ENCODE measurements at regions not wholly inside any gene's neighbourhood (a gene's known extent, or its start where the extent isn't known, plus 50 kb on each side); places are given as distances from the start of the nearest gene placed in this dataset.

DNA sequence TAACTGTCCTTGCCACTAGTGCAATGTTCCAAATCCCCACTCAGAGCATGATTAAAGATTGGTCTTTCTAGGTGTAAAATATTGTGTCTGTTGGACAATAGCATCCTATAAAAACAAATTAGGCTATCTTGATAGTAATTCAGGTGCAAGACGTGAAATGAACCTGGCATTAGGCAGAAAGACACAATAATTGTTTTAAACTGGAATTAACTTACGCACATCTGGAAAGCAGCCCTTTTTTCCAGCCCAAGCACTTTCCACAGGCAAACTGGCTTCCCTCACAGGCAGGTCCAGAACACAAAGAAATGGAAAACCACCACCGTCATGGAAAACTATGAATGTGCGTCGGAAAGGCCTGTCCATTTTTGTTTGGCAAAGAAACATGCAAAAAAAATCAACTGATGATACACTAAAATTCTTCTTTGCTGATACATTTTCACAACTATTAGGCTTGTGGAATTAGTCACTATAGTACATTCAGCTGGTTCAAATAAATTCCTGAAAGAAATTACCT, 474.7 kb upstream of the IL12A start:
- Histone ChIP-seq H3K36me3 (no peaks in the 10 kb centered on the region), H3K9me3 (no peaks in the 10 kb centered on the region), H3K4me1 (no peaks in the 10 kb centered on the region), H3K4me3 (no peak overlapping the region), H3K27me3 (no peaks in the 10 kb centered on the region), H3K27ac (no peak overlapping the region)
- intact Hi-C loops (cut with DNase I) = no loop called here
- DNase-seq (ENCODE audit: low spot score in 2 of 2) = no peak
- TF ChIP-seq, protein P1, sequence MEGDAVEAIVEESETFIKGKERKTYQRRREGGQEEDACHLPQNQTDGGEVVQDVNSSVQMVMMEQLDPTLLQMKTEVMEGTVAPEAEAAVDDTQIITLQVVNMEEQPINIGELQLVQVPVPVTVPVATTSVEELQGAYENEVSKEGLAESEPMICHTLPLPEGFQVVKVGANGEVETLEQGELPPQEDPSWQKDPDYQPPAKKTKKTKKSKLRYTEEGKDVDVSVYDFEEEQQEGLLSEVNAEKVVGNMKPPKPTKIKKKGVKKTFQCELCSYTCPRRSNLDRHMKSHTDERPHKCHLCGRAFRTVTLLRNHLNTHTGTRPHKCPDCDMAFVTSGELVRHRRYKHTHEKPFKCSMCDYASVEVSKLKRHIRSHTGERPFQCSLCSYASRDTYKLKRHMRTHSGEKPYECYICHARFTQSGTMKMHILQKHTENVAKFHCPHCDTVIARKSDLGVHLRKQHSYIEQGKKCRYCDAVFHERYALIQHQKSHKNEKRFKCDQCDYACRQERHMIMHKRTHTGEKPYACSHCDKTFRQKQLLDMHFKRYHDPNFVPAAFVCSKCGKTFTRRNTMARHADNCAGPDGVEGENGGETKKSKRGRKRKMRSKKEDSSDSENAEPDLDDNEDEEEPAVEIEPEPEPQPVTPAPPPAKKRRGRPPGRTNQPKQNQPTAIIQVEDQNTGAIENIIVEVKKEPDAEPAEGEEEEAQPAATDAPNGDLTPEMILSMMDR (IDR thresholded peaks at IDR 0.05) = no peak

DNA sequence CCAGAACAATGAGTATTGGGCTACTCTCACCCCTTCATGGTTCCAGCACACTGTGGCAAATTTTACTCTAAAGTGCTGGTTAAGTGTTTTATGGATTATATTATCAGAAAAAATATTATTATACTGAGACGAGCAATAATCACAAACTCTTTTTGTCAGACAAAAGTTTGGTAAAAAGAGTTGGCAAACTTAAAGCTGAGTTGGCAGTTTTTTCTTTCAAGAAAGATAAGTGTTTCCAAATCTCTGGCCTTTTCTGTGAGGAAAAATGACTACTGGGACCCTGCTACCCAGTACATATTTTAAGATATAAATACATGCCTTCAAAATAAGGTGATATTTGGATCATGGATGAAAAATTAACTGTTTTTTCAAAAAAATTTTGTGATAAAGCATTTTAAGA, 471.5 kb upstream of the IL12A start:
- H3K4me1 ChIP-seq = no peaks in the 10 kb centered on the region
- no peaks in the 10 kb centered on the region for H3K36me3 ChIP-seq
- H3K9me3 ChIP-seq = no peaks in the 10 kb centered on the region
- intact Hi-C loops (cut with DNase I) = no loop called here
- no peak overlapping the region for H3K4me3 ChIP-seq
- no peak for DNase-seq (ENCODE audit: low spot score in 2 of 2)
- H3K27me3 ChIP-seq = no peaks in the 10 kb centered on the region
- TF ChIP-seq, protein P1 (IDR thresholded peaks at IDR 0.05) = no peak
- no peak overlapping the region for H3K27ac ChIP-seq

DNA sequence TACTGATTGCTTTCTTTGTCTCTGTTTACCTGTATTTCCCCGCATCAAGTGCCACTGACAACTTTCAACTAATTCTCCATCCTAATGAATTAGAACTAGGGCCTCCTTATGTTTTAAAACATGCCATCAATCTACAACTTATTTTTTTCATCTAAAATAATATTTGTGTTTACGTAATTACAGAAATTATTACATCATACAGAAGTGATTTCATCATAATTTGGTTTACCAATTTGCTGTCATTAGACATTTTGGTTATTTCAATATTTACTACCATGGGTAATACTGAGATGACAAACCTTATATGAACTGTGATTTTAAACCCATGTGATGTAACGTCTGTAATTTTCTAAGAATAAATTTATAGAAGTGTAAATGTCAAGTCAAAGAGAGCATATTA, 468.0 kb upstream of the IL12A start:
- Histone ChIP-seq H3K4me3 (no peak overlapping the region), H3K36me3 (no peaks in the 10 kb centered on the region), H3K27me3 (no peaks in the 10 kb centered on the region), H3K4me1 (no peaks in the 10 kb centered on the region), H3K9me3 (no peaks in the 10 kb centered on the region), H3K27ac (no peak overlapping the region)
- TF ChIP-seq, protein P1 (IDR thresholded peaks at IDR 0.05) = no peak
- DNase-seq (ENCODE audit: low spot score in 2 of 2) = no peak
- intact Hi-C loops (cut with DNase I) = no loop called here

GRCh38 chr3:159522276-159522675, 466.4 kb upstream of the IL12A start:
- no peak overlapping the region for H3K4me3 ChIP-seq
- no peak for DNase-seq (ENCODE audit: low spot score in 2 of 2)
- H3K9me3 ChIP-seq = no peaks in the 10 kb centered on the region
- TF ChIP-seq, protein P1 (IDR thresholded peaks at IDR 0.05) = no peak
- no peaks in the 10 kb centered on the region for H3K4me1 ChIP-seq
- intact Hi-C loops (cut with DNase I) = no loop called here
- no peaks in the 10 kb centered on the region for H3K27me3 ChIP-seq
- no peaks in the 10 kb centered on the region for H3K36me3 ChIP-seq
- H3K27ac ChIP-seq = no peak overlapping the region

- no peaks in the 10 kb centered on the region for H3K9me3 ChIP-seq
- no peak overlapping the region for H3K27ac ChIP-seq
- H3K4me1 ChIP-seq = no peaks in the 10 kb centered on the region
- no peaks in the 10 kb centered on the region for H3K27me3 ChIP-seq
- no peak for DNase-seq (ENCODE audit: low spot score in 2 of 2)
- TF ChIP-seq, protein P1 (IDR thresholded peaks at IDR 0.05) = no peak
- no peaks in the 10 kb centered on the region for H3K36me3 ChIP-seq
- H3K4me3 ChIP-seq = no peak overlapping the region
- intact Hi-C loops (cut with DNase I) = no loop called here
Observed at GRCh38 chr3:159528251-159528895, 460.3 kb upstream of the IL12A start.

DNA sequence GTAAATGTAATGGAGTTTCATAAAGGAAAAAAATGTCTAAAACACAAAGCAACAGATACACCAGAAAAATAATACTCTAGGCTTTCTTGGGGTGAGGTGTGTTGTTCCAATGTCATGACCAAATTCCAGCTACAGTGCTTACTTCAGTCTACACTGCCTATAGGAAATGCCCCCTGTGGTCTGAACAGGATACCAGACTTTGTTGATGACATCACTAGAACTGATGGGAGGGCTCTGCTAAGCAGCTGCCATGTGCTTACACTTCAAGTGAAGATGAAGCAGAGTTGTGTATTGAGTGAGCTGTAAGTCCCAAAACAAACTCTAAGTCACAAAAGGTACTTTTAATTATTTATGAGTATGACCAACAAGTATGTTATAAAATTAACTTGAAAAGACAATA, 456.1 kb upstream of the IL12A start:
- no peak overlapping the region for H3K4me3 ChIP-seq
- H3K4me1 ChIP-seq = no peaks in the 10 kb centered on the region
- DNase-seq (ENCODE audit: low spot score in 2 of 2) = no peak
- TF ChIP-seq, protein P1 (IDR thresholded peaks at IDR 0.05) = no peak
- no peak overlapping the region for H3K27ac ChIP-seq
- H3K36me3 ChIP-seq = no peaks in the 10 kb centered on the region
- H3K27me3 ChIP-seq = no peaks in the 10 kb centered on the region
- intact Hi-C loops (cut with DNase I) = no loop called here
- no peaks in the 10 kb centered on the region for H3K9me3 ChIP-seq
